HepG2 (cell line): ENCODE measurements at regions not wholly inside any gene's neighbourhood (a gene's known extent, or its start where the extent isn't known, plus 50 kb on each side); places are given as distances from the start of the nearest gene placed in this dataset.
A peak's percentile ranks its signal among the peaks of the same experiment; 100 is the strongest.

Experiments used
- ATAC-seq: fragments of 200-7000 bp; cut with Tn5 transposase; 3 replicates; pipeline ENCODE4 v1.9.1; 2020; ENCODE audit warnings: mild to moderate bottlenecking, moderate library complexity
- BruUV-seq: library from RNA; stranded (reverse); fragments of 400-500 nt; replicated peaks from 2 replicates; lab custom pipeline; 2021; lab: Mats Ljungman, UMichigan
- CTCF ChIA-PET: fragments of 300-600 bp; formaldehyde crosslinking; extraction: SDS; loops from one replicate; lab custom pipeline; 2021; ENCODE audit warnings: low total read pairs, inconsistent platforms, low intra/inter-chr PET ratio; lab: Yijun Ruan, JAX
- POLR2A ChIA-PET: fragments of 350-600 bp; sonication (Branson Sonifier 250); formaldehyde crosslinking; loops from one replicate; lab custom pipeline; 2020; ENCODE audit warnings: antibody characterized with exemption, inconsistent platforms; lab: Yijun Ruan, JAX
- DNase-seq: peaks from one replicate; pipeline ENCODE4 v3.0.0-alpha.2; 2015; ENCODE audit warnings: low spot score
- FAIRE-seq: peaks from 3 replicates; lab custom pipeline; 2011; peaks lifted over from hg19 to GRCh38; lab: Jason Lieb, UNC
- H2AFZ ChIP-seq: one replicate; pipeline ENCODE4 v1.6.1; 2011; ENCODE audit warnings: low read length, inconsistent platforms
- H3K27ac ChIP-seq: fragments of 300-600 bp; 3 replicates; pipeline ENCODE4 v1.8.0; 2011; ENCODE audit warnings: mixed run types, mild to moderate bottlenecking, mixed read lengths, low read length, inconsistent platforms; ENCODE audit not compliant: insufficient read depth; ENCODE audit errors: extremely low read length
- H3K27me3 ChIP-seq, 2 experiments: fragments of 200-600 bp in 1 of 2; 2 replicates in 1 of 2; 3 replicates in 1 of 2; pipeline versions ENCODE4 v1.6.0 to v1.8.0; 2011; ENCODE audit warnings: low read length in 2 of 2, mild to moderate bottlenecking in 2 of 2, moderate library complexity in 2 of 2, inconsistent platforms in 1 of 2; ENCODE audit not compliant: insufficient read depth in 2 of 2, control insufficient read depth in 1 of 2
- H3K36me3 ChIP-seq, 2 experiments: fragments of 200-600 bp in 1 of 2; replicated peaks in 1 of 2; 2 replicates in 1 of 2; 3 replicates in 1 of 2; pipeline versions ENCODE4 v1.5.1 to v1.8.0; 2011; ENCODE audit warnings: low read length in 2 of 2, inconsistent platforms in 1 of 2; ENCODE audit not compliant: insufficient read depth in 2 of 2, control insufficient read depth in 1 of 2
- H3K4me1 ChIP-seq: 2 replicates; pipeline ENCODE4 v1.5.1; 2012; ENCODE audit warnings: low read length, inconsistent platforms; ENCODE audit not compliant: insufficient read depth
- H3K4me2 ChIP-seq: 2 replicates; pipeline ENCODE4 v1.6.0; 2011; ENCODE audit warnings: low read depth, low read length, inconsistent platforms
- H3K4me3 ChIP-seq, 3 experiments: fragments of 200-600 bp in 1 of 3; sonication (generic), shearing (Covaris generic) in 1 of 3; replicated peaks in 1 of 3; 2 replicates each; pipeline ENCODE4 v1.5.1; 2011 to 2016; ENCODE audit warnings: low read length in 3 of 3, inconsistent platforms in 2 of 3, low read depth in 2 of 3, mild to moderate bottlenecking in 2 of 3, control low read depth in 1 of 3, mixed read lengths in 1 of 3; ENCODE audit not compliant: insufficient read depth in 1 of 3
- H3K79me2 ChIP-seq: one replicate; pipeline ENCODE4 v1.6.1; 2011; ENCODE audit warnings: low read length, inconsistent platforms; ENCODE audit not compliant: insufficient read depth
- H3K9ac ChIP-seq: 2 replicates; pipeline ENCODE4 v1.6.0; 2011; ENCODE audit warnings: mild to moderate bottlenecking, low read depth, low read length, inconsistent platforms; ENCODE audit not compliant: insufficient read depth
- H3K9me3 ChIP-seq: 2 replicates; pipeline ENCODE4 v1.5.1; 2012; ENCODE audit warnings: mild to moderate bottlenecking, low read length
- H4K20me1 ChIP-seq: 2 replicates; pipeline ENCODE4 v1.6.0; 2011; ENCODE audit warnings: inconsistent platforms, mild to moderate bottlenecking, low read length, moderate library complexity; ENCODE audit not compliant: insufficient read depth
- MAFF ChIP-seq: IDR thresholded peaks from 2 replicates; pipeline ENCODE4 v1.6.1; 2011; ENCODE audit warnings: low read depth, low read length, improper control_type of control experiment
- MAFK ChIP-seq, 2 experiments: IDR thresholded peaks in 1 of 2; conservative IDR thresholded peaks in 1 of 2; 2 replicates each; pipeline ENCODE4 v1.6.1; 2011; ENCODE audit warnings: improper control_type of control experiment in 2 of 2, low read length in 2 of 2
- NFE2L2 ChIP-seq: fragments of 150-350 bp; IDR thresholded peaks from 2 replicates; pipeline ENCODE4 v1.6.1; 2014; ENCODE audit warnings: low read length
- NR2F1 ChIP-seq, 2 experiments: fragments of 450-650 bp in 1 of 2; formaldehyde crosslinking in 1 of 2; IDR thresholded peaks; 2 replicates each; pipeline versions ENCODE4 v1.5.0 to v1.6.1; 2016 to 2020; ENCODE audit warnings: mild to moderate bottlenecking in 1 of 2, missing compliant biosample characterization in 1 of 2, missing genetic modification reagents in 1 of 2, moderate library complexity in 1 of 2
- SP2 ChIP-seq: sonication (generic); formaldehyde crosslinking; IDR thresholded peaks from 2 replicates; pipeline ENCODE4 v1.5.1; 2020; ENCODE audit warnings: mild to moderate bottlenecking, missing genetic modification reagents
- ZNF747 ChIP-seq: sonication (generic); formaldehyde crosslinking; IDR thresholded peaks from 2 replicates; pipeline ENCODE4 v1.8.1; 2023; ENCODE audit warnings: missing genetic modification reagents, mild to moderate bottlenecking, borderline replicate concordance
- ZNF776 ChIP-seq: sonication (generic); formaldehyde crosslinking; IDR thresholded peaks from 2 replicates; pipeline ENCODE4 v1.4.0; 2020; ENCODE audit warnings: mild to moderate bottlenecking, missing genetic modification reagents
- WGBS: methylation state at CpG from one replicate; pipeline ENCODE4 v1.1.6; 2017; ENCODE audit warnings: low lambda C conversion rate; 5-methylcytosine and 5-hydroxymethylcytosine counted together
- in situ Hi-C: cut with HindIII; loops from 2 replicates; pipeline ENCODE4 v1.10.0; 2017; ENCODE audit warnings: low pct_unique_long_range_greater_than_20kb; ENCODE audit not compliant: extremely low pct_ligation_motif_present
- intact Hi-C: fragments of 100-400 bp; cut with micrococcal nuclease; formaldehyde crosslinking; loops from one replicate; pipeline ENCODE4 v1.10.0; 2022; ENCODE audit not compliant: unreplicated experiment
- TF ChIP-seq, protein P1 (sequence below): sonication (generic); formaldehyde crosslinking; IDR thresholded peaks from 2 replicates; pipeline ENCODE4 v1.4.0; 2020; ENCODE audit warnings: missing genetic modification reagents, borderline replicate concordance

DNA sequence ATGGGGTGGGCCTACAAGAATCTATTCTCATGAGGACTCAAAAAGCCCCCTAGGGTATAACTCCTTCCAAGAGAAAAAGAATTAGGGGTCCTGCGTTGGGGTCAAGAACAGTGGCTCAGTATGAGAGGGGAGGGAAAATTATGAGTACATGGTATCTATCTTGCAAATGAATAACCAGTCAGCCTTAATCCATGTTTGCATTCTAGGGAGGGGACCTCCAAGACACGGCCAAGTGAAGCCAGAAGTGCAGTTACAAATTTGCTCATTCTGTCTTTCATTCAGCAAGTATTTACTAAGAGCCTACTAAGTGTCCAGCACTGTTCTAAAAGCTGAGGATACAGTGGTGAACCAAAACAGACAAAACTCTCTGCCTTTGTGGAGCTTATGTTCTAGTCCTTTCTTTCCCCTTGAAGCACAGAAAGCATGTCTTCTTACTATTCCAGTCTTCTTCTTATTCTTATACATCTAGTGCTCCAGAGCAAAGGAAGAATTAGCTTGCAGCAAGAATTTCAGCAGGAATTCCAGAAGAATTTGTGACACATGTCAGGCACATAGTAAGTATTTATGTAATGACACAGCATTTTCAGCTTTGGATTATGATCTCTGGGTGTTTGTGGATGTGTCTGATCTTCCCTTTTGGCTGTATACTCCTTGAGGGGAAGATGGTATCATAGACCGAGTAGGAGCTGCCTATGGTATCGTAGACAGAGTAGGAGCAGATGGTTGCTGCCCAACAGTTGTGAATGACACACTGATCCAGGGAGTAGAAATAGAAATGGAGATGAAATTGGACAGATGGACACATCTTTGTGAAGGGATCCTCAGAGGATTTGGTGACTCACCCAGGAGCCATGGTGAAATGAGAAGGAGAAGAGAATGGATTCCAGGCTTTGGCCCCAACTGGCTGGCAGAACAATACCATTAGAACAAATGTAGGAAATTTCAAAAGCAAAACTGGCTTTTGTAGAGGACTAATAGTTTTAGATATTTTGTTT lies 75.9 kb downstream of the COQ2 start:
- intact Hi-C loops (no loop called here), in situ Hi-C loops (no loop called here)
- Histone ChIP-seq H3K27ac (no peak overlapping the region), H4K20me1 (no peaks in the 10 kb centered on the region), H3K27me3 (no peaks in the 10 kb centered on the region; a peak in 1 of 5 replicates), H3K4me2 (no peak overlapping the region), H3K9ac (no peak overlapping the region), H3K36me3 (no peaks in the 10 kb centered on the region), H2AFZ (no peak overlapping the region), H3K4me3 (no peak overlapping the region), H3K9me3 (no peaks in the 10 kb centered on the region), H3K79me2 (no peaks in the 10 kb centered on the region), H3K4me1 (peaks cover 9% of the 10 kb centered on the region)
- ATAC-seq (no peak), FAIRE-seq (no peak), DNase-seq (no peak)
- 40% methylated on average over 4 of the region's 4 CpGs for WGBS
- TF ChIP-seq NFE2L2, result peak; percentile 85
- TF ChIP-seq MAFF, result 0 out of 2 replicates have a peak, but pooled peaks have one; percentile 8
- TF ChIP-seq, protein P1, sequence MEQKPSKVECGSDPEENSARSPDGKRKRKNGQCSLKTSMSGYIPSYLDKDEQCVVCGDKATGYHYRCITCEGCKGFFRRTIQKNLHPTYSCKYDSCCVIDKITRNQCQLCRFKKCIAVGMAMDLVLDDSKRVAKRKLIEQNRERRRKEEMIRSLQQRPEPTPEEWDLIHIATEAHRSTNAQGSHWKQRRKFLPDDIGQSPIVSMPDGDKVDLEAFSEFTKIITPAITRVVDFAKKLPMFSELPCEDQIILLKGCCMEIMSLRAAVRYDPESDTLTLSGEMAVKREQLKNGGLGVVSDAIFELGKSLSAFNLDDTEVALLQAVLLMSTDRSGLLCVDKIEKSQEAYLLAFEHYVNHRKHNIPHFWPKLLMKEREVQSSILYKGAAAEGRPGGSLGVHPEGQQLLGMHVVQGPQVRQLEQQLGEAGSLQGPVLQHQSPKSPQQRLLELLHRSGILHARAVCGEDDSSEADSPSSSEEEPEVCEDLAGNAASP, result no peak
- TF ChIP-seq NR2F1 (CRISPR knock-in tag; IDR thresholded peaks at IDR 0.05), result no peak
- TF ChIP-seq ZNF747, result no peak
- TF ChIP-seq SP2 (CRISPR knock-in tag), result no peak
- TF ChIP-seq ZNF776 (CRISPR knock-in tag), result no peak
- TF ChIP-seq MAFK (conservative IDR thresholded peaks at IDR 0.05 in 1 of 2, IDR thresholded peaks at IDR 0.05 in 1 of 2; ENCODE audit: low read length in 2 of 2), result 0 out of 4 replicates have a peak, but pooled peaks have one; percentile 21
- BruUV-seq, result no TSS peak
- ChIA-PET POLR2A (no interaction called here), CTCF (no interaction called here)
